ENCODE measurements at regions not wholly inside any gene's neighbourhood (a gene's known extent, or its start where the extent isn't known, plus 50 kb on each side); places are given as distances from the start of the nearest gene placed in this dataset.
"Not testable (repeated sequence)": the region's sequence is repeated elsewhere in the genome, so short reads cannot be mapped to it uniquely, and the experiment has no call there.

DNA sequence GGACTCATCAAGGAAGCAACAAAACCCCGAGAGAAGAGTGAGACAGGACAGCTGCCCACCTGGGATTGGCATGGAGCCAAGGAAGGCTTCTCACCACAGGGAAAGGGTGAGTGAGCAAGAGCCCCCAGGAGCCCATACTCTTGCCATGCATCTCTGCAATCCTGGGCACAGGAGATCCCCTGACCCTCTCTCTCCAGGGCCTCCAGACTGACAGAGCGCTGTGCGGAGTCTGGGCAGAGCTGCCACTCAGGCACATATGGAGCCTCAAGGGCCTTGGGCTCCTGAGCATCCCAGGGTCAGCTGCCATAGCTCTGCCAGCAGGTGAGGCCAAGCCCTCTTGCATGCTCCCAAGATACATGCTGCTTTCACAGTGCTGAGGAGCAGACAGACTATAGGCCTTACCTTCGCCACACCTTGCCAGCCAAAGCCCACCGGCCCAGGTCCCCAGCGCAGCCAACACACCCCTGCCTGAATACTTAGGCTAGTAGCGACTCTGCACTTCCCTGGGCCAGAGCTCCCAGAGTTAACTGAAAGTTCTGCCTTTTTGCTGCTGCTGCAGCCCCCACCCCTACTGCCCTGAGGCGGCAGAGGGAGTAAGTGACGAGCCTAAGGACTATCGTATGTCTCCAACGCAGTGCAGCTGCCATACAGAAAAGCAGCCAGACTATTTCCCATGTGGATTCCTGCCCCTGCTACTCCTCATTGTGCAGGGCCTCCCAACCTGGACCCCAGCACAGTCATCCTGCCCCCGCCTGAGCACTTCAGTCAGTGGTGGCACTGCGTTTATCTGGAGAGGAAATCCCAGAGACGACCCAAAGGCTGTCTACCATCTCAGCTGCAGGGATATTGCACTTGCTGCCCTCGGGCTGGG lies 251.6 kb downstream of the SPATA31A6 start:
- DNase-seq (ENCODE audit: low spot score) = not testable (repeated sequence)

DNA sequence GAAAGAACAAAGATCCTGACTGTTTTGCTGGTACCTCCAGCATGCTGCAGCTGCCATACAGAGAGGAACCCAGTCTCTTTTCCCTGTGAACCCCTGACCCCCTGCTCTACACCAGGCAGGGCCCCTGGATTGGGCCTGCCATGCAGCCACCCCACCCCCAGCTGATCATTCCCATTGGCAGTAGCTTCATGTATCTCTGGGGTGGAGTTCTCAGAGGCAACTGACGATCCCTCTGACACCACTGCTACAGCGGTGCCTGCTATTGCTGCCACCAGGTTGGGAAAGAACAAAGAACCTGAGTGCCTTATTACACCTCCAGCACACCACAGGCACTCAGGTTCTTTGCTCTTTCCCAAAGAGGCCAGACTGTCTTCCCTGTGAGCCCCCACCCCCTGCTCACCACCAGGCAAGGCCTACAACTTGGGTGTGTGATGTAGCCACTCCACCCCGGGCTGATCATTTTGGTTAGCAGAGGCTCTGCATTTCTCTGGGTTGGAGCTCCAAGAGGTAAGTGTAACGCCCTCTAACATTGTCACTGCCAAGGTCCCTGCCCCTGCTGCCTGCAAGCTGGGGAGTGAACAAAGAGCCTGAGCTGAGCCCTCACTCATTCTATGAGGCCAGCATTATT lies 252.4 kb downstream of the SPATA31A6 start:
- DNase-seq (ENCODE audit: low spot score) = not testable (repeated sequence)

- not testable (repeated sequence) for DNase-seq (ENCODE audit: low spot score)
Observed at GRCh38 chr9:42437057-42437759, 253.7 kb downstream of the SPATA31A6 start.

DNA sequence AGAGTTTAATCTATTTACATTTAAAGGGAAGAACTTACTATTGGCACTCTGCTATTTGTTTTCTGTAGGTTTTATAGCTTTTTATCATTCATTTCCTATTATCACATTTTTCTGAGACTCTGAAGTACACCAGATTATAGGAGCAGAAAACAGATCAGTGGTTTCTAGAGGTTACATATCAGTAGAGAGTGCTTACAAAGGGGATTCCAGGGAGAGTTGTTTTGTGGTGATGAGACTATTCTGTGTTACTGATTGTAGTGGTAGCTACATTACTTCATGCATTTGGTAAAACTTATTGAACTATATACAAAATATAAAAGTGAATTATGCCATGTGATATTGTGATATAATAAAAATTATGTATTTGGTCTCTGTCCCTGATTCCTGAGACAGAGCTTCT lies 259.2 kb downstream of the SPATA31A6 start:
- DNase-seq (ENCODE audit: low spot score) = not testable (repeated sequence)

DNA sequence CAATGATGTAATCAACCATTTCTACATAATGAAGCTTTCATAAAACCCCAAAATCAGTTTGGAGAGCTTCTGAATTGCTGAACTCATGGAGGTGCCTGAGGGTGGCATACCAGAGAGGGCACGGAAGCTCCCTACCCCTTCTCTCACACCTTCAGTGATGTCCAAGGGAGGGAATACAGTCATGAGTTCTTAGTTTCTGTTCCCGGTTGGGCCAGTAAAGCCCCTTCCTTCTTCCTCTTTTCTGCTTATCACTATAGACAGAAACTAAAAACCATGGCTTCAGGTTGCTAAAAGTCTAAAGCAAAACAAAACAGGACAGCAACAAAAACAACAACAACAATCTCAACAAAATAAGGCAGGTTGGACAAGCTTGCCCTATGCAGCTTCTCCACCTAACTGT lies 260.0 kb downstream of the SPATA31A6 start:
- DNase-seq (ENCODE audit: low spot score) = peak; percentile 11

- not testable (repeated sequence) for DNase-seq (ENCODE audit: low spot score)
Observed at GRCh38 chr9:42461436-42461835, 278.0 kb downstream of the SPATA31A6 start.

- DNase-seq (ENCODE audit: low spot score) = not testable (repeated sequence)
Observed at GRCh38 chr9:42461863-42462262, 278.4 kb downstream of the SPATA31A6 start.

DNA sequence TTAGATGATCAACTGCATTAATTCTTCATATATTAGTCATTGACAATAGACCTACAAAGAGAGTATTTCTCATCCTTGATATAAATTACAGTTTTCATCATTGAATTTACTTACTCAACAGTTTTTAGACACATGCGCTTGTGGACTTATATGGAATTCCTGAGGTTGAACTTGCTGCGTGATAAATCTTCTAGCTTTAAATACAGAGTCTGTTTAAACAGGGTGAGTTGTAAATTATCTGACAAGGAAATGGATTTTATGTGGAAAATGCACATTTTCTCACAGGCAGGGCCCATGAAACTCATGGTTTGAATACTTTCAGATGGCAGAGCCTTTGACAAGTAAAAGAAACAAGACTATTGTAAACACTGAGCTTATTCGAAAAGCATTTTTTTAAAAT lies 280.5 kb downstream of the SPATA31A6 start:
- not testable (repeated sequence) for DNase-seq (ENCODE audit: low spot score)

DNA sequence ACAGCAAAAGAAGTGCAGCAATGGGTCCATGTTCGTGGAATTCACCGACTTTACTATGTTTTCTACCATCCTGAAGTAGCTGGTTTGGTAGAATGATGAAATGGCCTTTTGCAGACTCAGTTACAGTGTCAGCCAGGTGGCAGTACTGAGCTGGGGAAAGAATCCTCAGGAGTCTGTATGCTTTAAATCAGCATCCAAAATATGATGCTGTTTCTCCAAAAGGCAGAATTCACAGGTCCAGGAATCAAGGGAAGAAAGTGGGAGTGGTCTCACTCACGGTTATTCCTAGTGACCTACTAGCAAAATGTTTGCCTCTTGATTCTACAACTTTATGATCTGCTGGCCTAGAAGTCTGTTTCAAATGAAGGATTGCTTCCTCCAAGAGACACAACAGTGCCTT lies 287.1 kb downstream of the SPATA31A6 start:
- DNase-seq (ENCODE audit: low spot score) = not testable (repeated sequence)

- not testable (repeated sequence) for DNase-seq (ENCODE audit: low spot score)
Observed at GRCh38 chr9:42490989-42491388, 307.5 kb downstream of the SPATA31A6 start.

DNA sequence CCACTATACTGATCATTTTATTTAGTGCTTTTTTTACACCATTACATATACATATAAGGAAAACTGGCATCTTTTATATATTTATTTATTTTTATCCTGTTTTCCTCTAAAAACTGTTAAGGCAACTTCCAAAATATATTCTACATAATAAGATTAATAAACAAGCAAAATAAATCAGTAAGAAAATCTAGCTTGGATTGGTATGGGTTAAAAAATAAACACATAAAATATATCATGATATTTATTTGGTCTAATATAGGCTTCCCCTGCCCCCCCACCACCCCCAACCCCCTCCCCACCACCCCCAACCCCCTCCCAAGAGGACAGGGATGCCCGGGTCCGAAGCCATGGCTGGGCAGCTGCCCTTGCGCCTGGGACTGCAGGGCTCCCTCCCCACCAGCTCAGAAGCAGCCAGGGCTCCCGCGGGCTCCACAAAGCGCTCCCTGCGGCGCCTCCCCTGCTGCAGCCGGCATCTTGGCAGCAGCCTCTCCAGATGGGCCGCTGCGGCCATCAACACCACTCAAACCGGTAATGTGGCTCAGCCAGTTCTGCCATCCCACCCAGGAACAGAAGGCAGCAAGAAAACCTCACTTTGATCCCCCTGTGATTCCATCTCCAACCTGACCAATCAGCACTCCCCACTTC lies 319.3 kb downstream of the SPATA31A6 start:
- not testable (repeated sequence) for DNase-seq (ENCODE audit: low spot score)

DNA sequence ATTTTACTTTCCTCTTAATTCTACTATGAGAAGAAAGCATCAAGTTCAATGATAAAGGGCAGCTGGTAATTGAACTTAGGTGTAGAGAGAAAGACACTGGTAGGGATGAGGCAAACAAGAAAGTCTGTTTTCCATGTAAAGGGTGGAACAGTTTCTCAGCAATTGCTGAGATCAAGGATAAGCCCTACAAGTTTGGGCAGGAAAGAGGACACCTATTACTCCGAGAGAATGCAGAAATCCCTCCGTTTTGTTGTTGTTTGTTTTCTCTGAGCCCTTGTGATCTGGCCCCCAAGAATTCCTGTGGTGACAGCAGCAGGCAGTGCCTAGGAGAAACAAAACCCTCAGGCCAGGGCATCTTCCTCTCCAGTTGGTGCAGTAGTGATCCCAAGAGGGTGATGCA lies 324.7 kb downstream of the SPATA31A6 start:
- DNase-seq (ENCODE audit: low spot score) = not testable (repeated sequence)

- not testable (repeated sequence) for DNase-seq (ENCODE audit: low spot score)
Observed at GRCh38 chr9:42513535-42513934, 330.1 kb downstream of the SPATA31A6 start.

DNA sequence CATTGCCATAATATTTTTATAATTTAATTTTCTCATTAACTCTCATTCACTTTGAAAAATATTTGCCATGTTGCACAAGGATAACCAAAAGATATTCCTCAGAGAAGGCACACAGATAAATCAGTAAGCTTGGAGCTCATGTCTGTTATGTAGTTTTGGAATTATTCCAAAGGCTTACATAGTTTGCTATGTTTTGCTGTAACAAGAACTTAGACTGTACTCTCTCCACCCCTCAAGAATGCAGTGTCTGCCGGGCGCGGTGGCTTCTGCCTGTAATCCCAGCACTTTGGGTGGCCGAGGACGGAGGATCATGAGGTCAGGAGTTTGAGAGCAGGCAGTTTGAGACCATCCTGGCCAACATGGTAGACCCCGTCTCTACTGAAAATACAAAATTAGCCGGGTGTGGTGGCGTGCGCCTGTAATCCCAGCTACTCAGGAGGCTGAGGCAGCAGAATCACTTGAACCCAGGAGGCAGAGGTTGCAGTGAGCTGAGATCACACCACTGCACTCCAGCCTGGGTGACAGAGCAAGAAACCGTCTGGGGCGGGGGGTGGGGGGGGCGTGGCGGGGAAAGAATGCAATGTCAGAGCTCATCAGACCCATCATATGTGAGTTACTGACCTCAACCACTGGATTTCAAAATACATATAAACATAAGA lies 351.0 kb downstream of the SPATA31A6 start:
- DNase-seq (ENCODE audit: low spot score) = not testable (repeated sequence)

GRCh38 chr9:42534984-42535325 lies 351.5 kb downstream of the SPATA31A6 start:
- not testable (repeated sequence) for DNase-seq (ENCODE audit: low spot score)

- DNase-seq (ENCODE audit: low spot score) = not testable (repeated sequence)
Observed at GRCh38 chr9:42550789-42551357, 367.4 kb downstream of the SPATA31A6 start.

- not testable (repeated sequence) for DNase-seq (ENCODE audit: low spot score)
Observed at GRCh38 chr9:42568530-42568929, 385.1 kb downstream of the SPATA31A6 start.

- not testable (repeated sequence) for DNase-seq (ENCODE audit: low spot score)
Observed at GRCh38 chr9:42568942-42569556, 385.6 kb downstream of the SPATA31A6 start.

GRCh38 chr9:42577851-42578250 lies 394.4 kb downstream of the SPATA31A6 start:
- not testable (repeated sequence) for DNase-seq (ENCODE audit: low spot score)
